IPS-15b (cell line): ENCODE measurements at regions not wholly inside any gene's neighbourhood (a gene's known extent, or its start where the extent isn't known, plus 50 kb on each side); places are given as distances from the start of the nearest gene placed in this dataset.

Experiments
- H3K27me3 ChIP-seq: one replicate; pipeline ENCODE4 v1.6.1; 2013; ENCODE audit warnings: low read length; ENCODE audit not compliant: control insufficient read depth, insufficient read depth
- H3K36me3 ChIP-seq: one replicate; pipeline ENCODE4 v1.6.1; 2013; ENCODE audit warnings: low read length; ENCODE audit not compliant: control insufficient read depth, insufficient read depth
- H3K4me1 ChIP-seq: one replicate; pipeline ENCODE4 v1.6.1; 2013; ENCODE audit warnings: mild to moderate bottlenecking, low read length; ENCODE audit not compliant: control insufficient read depth, insufficient read depth
- H3K4me3 ChIP-seq: one replicate; pipeline ENCODE4 v1.5.1; 2013; ENCODE audit warnings: low read depth, low read length
- H3K9ac ChIP-seq: one replicate; pipeline ENCODE4 v1.6.1; 2013; ENCODE audit warnings: low read depth, mild to moderate bottlenecking, low read length
- H3K9me3 ChIP-seq: one replicate; pipeline ENCODE4 v1.6.1; 2013; ENCODE audit warnings: mild to moderate bottlenecking, low read length; ENCODE audit not compliant: control insufficient read depth, insufficient read depth

DNA sequence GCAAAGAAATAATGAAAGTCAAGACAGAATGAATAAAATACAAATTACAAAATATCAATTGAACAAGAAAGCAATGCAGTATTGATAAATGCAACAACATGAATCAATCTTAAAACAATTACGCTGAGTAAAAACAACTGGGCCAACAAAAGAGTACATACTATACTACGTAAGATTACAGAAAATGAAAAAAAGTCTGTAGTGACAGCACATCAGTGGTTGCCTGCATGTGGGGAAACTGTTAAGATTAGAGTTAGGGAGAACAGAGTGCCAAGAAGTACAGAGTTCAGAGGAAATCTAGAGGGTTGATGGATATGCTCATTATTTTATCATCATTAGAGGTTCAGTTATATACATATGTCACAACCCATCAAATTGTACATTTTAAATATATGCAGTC lies 706.6 kb upstream of the ACO1 start:
- Histone ChIP-seq H3K9ac (no peak overlapping the region), H3K36me3 (no peaks in the 10 kb centered on the region), H3K4me1 (no peaks in the 10 kb centered on the region), H3K4me3 (no peak overlapping the region), H3K9me3 (no peaks in the 10 kb centered on the region), H3K27me3 (no peaks in the 10 kb centered on the region)

DNA sequence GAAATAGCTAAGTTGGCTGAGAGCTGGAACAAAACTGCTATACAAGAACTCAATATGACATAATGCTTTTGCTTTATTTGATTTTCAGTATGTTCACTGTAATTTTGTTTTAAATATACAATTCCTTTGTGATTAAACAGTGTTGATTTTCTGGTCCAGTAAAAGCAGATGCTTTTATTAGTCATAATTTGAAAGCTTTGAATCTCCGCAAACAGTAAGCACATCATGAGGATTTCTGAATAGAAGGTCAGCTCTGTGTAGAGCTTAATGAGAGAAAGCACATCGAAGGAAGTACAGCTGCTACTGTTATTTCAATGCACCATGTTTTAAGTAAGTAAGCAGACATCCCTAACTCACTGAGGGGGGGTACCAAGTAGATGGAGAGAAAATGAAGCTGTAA lies 701.3 kb upstream of the ACO1 start:
- no peaks in the 10 kb centered on the region for H3K4me1 ChIP-seq
- H3K27me3 ChIP-seq: no peaks in the 10 kb centered on the region
- no peaks in the 10 kb centered on the region for H3K36me3 ChIP-seq
- H3K9me3 ChIP-seq: no peaks in the 10 kb centered on the region
- H3K4me3 ChIP-seq: no peak overlapping the region
- no peak overlapping the region for H3K9ac ChIP-seq

DNA sequence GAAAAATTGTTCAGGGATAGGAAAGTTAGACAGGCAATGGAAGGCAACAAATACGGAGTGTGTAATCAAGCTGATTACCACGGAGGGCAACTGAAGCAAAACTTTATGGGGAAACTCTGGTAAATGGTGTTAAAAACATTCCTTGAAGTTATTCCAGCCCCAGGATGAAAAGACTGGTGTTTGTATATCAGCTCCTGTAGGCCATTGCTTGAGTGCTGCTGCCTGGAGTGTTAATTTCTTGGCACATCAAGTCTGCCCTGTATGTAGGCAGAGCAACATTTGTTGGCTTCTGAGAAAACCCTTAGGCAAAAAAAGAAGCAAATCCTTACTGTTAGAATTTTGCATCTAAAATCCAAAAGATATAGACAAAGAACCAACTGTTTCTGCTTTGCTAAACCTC lies 686.5 kb upstream of the ACO1 start:
- no peaks in the 10 kb centered on the region for H3K4me1 ChIP-seq
- H3K27me3 ChIP-seq: no peaks in the 10 kb centered on the region
- H3K9me3 ChIP-seq: no peaks in the 10 kb centered on the region

DNA sequence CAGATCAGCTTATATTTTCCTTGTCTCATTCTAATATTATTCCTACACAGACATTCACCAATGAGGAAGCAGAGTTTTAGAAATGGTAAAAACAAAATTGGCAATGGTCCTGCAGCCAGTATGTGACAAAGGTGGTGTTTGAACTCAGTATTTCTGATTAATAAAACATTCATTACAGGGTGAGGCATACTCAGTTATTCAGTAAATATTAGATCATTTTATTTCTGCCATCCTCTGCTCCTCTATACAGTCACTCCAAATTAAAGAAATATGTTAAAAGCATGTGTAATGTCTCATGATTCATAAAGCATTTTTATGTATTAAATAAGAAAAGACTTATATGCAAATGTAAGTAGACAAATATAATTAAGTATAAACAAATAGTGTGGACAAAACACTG lies 684.6 kb upstream of the ACO1 start:
- H3K9me3 ChIP-seq: no peaks in the 10 kb centered on the region
- H3K4me1 ChIP-seq: no peaks in the 10 kb centered on the region
- H3K27me3 ChIP-seq: no peaks in the 10 kb centered on the region
- no peak overlapping the region for H3K4me3 ChIP-seq
- H3K9ac ChIP-seq: no peak overlapping the region
- no peaks in the 10 kb centered on the region for H3K36me3 ChIP-seq

More for the DNA sequence above, 686.5 kb upstream of the ACO1 start:
- no peak overlapping the region for H3K4me3 ChIP-seq
- H3K36me3 ChIP-seq: no peaks in the 10 kb centered on the region
- no peak overlapping the region for H3K9ac ChIP-seq

DNA sequence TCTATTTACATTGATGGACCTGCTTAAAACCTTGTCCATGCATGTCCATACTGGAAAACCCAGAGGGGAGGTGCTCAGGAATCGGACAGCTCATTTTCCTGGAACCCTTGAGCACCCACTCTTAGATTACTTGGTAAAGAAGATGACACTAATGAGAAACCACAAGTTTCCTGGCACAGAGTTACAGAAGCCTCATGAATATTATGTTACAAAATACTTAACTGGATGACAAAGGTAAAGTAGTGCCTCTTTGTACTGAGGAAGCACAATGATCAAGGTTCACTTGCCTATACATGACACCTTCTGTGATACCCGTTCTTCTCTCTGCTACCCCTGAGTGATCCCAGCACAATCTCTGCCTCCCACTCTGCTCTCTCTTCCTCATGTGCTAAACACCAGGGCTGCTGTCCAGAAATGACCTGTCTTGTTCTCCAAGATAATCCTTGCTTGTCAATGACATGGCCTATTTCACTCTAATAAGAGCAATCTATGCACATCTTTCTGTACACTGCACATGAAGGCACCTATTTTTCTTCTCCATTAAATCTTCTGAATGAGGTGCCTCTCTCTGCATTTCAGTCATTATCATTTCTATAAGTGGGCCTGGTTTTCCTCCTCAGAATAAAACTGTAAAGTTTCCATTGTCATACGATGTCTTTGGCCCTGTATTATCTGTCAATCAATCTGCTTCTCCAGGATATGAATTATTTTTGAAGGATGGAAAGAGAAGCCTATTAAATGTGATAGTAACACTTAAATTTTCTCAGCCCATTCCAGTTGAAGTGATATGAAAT lies 684.0 kb upstream of the ACO1 start:
- H3K27me3 ChIP-seq: no peaks in the 10 kb centered on the region
- no peak overlapping the region for H3K4me3 ChIP-seq

DNA sequence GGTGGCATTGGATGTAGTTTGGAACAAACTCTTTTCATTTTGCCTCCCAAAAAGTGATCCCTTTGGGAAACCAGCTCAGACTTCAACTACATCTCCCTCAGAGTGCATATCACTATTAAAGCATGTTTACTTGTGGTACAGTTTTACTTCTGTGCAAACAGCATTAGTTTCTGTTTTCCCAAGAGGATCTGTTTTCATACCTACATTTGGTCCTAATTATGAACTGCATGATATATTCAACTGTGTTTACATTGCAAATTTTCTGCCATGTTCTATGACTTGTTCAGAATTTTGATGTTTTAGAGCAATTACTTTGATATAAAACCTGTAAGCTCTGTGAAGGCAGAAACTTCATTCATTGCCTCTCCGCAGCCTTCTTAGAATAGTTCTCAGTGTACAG lies 681.5 kb upstream of the ACO1 start:
- Histone ChIP-seq H3K36me3 (no peaks in the 10 kb centered on the region), H3K4me1 (no peaks in the 10 kb centered on the region), H3K9ac (no peak overlapping the region)

More for the DNA sequence above, 684.0 kb upstream of the ACO1 start:
- H3K4me1 ChIP-seq: no peaks in the 10 kb centered on the region
- H3K9me3 ChIP-seq: no peaks in the 10 kb centered on the region
- H3K36me3 ChIP-seq: no peaks in the 10 kb centered on the region
- H3K9ac ChIP-seq: no peak overlapping the region

DNA sequence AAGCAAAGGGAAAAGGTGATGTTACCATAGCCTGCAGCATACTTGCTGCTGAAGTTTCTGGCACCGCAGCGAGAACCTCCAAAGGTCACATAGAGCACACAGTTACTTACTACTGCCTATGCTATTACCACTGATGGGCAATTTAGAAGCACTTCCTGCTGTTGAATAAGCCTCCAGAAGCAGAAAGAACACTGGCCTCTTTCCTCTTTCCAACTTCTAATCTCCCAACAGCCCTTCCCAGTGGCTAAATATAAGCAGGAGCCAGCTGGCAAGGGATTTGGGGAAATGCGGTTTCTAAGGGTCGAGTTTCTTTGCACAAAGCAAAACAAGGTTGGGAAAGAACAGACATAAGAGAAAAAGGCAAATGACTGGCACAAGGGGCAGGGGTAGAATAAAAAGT lies 669.2 kb upstream of the ACO1 start:
- no peak overlapping the region for H3K9ac ChIP-seq
- no peak overlapping the region for H3K4me3 ChIP-seq
- no peaks in the 10 kb centered on the region for H3K9me3 ChIP-seq
- H3K36me3 ChIP-seq: no peaks in the 10 kb centered on the region
- H3K4me1 ChIP-seq: no peaks in the 10 kb centered on the region
- no peaks in the 10 kb centered on the region for H3K27me3 ChIP-seq

More for the DNA sequence above, 681.5 kb upstream of the ACO1 start:
- H3K9me3 ChIP-seq: no peaks in the 10 kb centered on the region
- H3K27me3 ChIP-seq: no peaks in the 10 kb centered on the region
- H3K4me3 ChIP-seq: no peak overlapping the region

DNA sequence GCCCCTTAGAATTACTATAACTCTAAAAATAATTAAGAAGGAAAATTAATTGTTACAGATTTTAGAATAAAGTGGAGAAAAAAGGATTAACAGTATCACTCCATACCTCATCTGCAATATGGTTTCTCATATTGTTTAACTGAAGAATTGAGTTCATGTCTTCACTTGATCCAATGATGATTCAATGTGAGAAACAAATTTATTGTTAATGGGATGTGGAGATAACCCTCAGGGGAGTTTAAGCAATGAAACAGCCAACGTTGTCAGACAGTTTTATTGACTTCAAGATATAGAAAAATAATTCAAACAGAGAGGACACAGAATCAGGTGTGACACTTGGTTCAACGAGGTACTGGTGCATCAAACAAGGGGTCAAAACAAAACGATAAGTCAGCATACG lies 665.2 kb upstream of the ACO1 start:
- no peaks in the 10 kb centered on the region for H3K27me3 ChIP-seq
- no peak overlapping the region for H3K9ac ChIP-seq
- H3K9me3 ChIP-seq: no peaks in the 10 kb centered on the region
- H3K4me1 ChIP-seq: no peaks in the 10 kb centered on the region
- H3K4me3 ChIP-seq: no peak overlapping the region
- no peaks in the 10 kb centered on the region for H3K36me3 ChIP-seq

DNA sequence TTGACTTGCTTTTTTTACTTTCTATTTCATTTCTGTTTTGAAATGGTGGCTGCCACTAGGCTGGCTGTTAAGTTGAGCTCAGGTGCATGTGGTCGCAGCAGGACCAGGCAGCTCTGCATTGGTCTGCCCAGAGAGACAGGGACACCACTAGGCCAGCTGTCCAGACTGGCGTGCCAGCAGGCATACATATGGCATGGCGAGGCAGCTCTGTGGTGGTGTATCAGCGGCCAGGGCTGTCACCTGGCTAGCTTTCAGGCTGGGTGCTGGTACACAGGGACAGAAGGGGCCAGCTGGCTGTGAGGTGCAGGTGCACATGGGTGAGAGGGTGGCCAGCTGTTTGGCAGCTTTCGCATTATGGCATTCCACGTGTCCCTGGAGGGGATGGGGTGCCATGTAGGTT lies 654.0 kb upstream of the ACO1 start:
- Histone ChIP-seq H3K36me3 (no peaks in the 10 kb centered on the region), H3K9me3 (no peaks in the 10 kb centered on the region), H3K4me1 (peaks cover 7% of the 10 kb centered on the region), H3K4me3 (no peak overlapping the region), H3K9ac (no peak overlapping the region), H3K27me3 (no peaks in the 10 kb centered on the region)

DNA sequence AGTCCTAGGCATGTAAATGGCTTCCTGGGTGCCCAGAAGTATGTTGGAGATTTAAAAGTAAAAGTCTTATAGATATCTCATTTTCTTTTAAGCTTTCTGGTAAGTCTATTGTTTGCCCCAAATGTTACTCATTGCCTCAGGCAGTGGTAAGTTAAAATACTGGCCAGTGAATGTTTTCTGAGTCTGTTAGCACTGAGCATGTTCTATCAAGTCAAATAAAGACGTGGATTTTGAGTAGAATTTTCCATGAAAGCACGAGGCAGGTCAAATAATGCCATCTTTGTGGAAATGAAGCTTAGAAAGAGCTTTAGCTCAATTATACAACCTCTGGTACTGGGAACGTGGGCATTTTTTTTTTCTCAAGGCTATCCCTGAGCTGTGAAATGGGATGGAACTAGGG lies 651.3 kb upstream of the ACO1 start:
- Histone ChIP-seq H3K9ac (no peak overlapping the region), H3K36me3 (no peaks in the 10 kb centered on the region), H3K4me1 (peaks cover 21% of the 10 kb centered on the region), H3K27me3 (peaks cover 2% of the 10 kb centered on the region), H3K4me3 (no peak overlapping the region), H3K9me3 (no peaks in the 10 kb centered on the region)

DNA sequence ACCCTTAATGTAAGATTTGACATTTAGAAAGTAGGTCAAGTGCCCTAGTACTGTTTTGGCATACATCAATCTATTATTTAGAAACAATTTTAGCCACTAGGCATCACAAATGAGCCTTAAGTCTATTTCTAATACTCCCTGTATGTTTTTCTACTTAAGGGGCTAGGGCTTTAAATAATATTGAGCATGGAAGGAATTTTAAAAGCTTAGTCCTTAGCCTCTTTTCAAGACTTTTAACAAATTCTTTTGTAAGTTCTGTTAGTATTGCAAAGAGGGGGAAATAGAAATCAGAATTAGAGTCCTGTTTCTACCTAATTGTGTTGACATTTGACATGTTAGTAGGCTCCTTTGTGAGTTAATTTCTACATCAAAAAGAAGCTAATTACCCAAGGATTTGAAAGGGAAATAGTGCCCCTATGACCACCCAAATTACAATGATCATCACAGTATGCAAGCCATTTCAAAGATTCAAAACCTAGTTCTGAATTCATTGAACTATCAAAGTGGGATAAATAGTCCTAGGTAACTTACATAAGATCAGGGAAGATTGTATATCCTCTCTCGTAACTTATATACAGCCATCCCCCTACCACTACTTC lies 647.8 kb upstream of the ACO1 start:
- no peak overlapping the region for H3K9ac ChIP-seq
- no peaks in the 10 kb centered on the region for H3K9me3 ChIP-seq
- peaks cover 21% of the 10 kb centered on the region for H3K4me1 ChIP-seq

DNA sequence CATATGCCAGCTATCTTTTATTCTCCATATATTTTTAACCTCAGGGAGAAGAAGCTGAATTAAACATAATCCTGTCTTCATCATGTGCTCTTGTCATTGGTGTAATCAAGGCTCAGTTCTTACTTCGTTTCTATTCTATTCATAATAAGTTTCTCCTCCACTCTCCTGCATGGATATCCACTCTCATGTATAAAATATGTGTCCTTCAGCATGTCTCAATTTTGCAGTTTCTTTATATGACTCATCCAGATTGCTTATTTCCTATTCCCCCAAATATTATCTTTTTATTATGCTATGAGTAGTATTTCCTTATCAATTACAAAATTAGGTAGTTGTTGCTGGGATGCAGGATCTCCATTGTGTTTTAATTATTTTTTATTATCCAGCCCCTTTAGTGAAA lies 643.7 kb upstream of the ACO1 start:
- H3K4me1 ChIP-seq: peaks cover 13% of the 10 kb centered on the region
- H3K9ac ChIP-seq: no peak overlapping the region
- H3K36me3 ChIP-seq: no peaks in the 10 kb centered on the region

More for the DNA sequence above, 647.8 kb upstream of the ACO1 start:
- H3K36me3 ChIP-seq: no peaks in the 10 kb centered on the region
- H3K27me3 ChIP-seq: peaks cover 4% of the 10 kb centered on the region
- no peak overlapping the region for H3K4me3 ChIP-seq

More for the DNA sequence above, 643.7 kb upstream of the ACO1 start:
- H3K4me3 ChIP-seq: no peak overlapping the region
- no peaks in the 10 kb centered on the region for H3K9me3 ChIP-seq
- peaks cover 4% of the 10 kb centered on the region for H3K27me3 ChIP-seq
